HG03571 (cell line): ENCODE measurements at regions not wholly inside any gene's neighbourhood (a gene's known extent, or its start where the extent isn't known, plus 50 kb on each side); places are given as distances from the start of the nearest gene placed in this dataset.
A peak's percentile ranks its signal among the peaks of the same experiment; 100 is the strongest.
"Not testable (repeated sequence)": the region's sequence is repeated elsewhere in the genome, so short reads cannot be mapped to it uniquely, and the experiment has no call there.

Source experiments
- ATAC-seq: cut with Tn5 transposase; IDR thresholded peaks from one replicate; pipeline ENCODE4 v1.9.1; 2021; ENCODE audit not compliant: unreplicated experiment

DNA sequence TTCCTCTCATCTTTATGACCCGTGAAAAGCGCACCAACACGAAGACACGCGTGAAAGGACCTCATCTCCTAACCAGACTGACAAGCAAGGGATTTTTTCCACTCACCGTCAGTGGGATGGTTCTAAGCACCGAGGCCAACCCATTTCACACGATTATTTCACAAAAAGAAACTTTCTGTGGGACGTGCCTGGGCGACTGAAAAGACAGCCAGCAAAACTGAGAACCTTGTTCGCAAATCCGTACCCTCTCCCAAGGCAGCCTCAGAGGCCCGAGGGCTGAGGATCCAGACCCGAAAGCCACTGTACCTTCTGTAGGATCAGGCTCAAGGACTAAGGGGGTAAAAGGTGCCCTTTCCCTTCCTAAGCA is 84.9 kb upstream of the METTL9 start:
- not testable (repeated sequence) for ATAC-seq

DNA sequence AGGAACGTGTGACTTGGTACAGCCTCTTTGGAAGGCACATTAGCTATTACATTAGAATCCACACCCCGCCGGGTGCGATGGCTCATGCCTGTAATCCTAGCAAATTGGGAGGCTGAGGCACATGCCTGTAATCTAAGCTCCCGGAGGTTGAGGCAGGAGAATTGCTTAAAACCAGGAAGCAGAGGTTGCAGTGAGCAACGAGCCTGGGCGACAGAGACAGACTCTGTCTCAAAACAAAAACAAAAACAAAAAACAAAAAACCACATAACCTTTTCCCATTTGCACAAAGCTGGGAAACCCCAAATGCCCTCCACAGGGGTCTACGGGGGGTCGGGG is 82.7 kb upstream of the METTL9 start:
- not testable (repeated sequence) for ATAC-seq

DNA sequence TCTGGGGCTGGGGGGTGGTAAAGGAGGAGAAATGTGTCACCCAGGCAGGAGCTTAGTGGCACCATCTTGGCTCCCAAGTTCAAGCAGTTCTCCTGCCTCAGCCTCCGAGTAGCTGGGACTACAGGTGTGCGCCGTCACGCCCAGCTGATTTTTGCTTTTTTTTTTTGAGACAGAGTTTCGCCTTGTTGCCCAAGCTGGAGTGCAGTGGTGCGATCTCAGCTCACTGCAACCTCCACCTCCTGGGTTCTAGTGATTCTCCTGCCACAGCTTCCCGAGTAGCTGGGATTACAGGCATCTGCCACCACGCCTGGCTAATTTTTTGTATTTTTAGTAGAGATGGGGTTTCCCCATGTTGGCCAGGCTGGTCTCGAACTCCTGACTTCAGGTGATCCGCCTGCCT is 82.1 kb upstream of the METTL9 start:
- ATAC-seq: peak; percentile 21

DNA sequence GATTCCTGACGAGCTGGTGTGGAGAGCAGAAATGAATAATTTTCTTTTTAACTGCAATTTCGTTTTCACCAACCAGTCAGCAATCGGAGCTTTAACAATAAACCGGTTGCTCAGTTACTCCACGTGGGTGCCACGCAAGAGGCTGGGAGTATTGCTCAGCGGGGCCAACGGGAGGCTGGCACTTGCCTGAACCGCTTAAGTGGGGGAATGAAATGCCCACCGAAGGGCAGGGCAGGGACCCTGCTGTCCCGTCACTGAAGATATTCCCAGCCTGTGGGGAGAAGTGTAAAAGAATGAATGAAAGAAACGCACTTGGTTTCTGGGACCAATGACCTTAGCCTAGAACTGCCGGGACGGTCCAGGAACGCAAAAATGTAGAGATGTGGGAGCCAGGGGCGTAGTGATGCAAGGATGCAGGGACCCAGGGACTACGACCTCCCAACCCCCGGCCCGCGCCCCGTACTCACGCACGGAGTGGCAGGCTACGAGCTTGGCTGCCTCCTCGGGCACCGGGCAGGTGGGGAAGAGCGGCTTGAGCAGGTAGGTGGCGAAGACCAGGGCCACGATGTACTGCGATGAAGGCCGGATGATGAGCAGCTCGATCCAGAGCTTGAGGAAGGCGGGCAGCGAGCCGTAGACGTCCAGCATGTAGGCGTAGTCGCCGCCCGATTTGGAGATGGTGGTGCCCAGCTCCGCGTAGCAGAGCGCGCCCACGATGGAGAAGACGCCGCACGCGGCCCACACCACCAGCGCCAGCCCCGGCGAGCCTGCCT is 79.8 kb upstream of the METTL9 start:
- ATAC-seq: peak; percentile 1

DNA sequence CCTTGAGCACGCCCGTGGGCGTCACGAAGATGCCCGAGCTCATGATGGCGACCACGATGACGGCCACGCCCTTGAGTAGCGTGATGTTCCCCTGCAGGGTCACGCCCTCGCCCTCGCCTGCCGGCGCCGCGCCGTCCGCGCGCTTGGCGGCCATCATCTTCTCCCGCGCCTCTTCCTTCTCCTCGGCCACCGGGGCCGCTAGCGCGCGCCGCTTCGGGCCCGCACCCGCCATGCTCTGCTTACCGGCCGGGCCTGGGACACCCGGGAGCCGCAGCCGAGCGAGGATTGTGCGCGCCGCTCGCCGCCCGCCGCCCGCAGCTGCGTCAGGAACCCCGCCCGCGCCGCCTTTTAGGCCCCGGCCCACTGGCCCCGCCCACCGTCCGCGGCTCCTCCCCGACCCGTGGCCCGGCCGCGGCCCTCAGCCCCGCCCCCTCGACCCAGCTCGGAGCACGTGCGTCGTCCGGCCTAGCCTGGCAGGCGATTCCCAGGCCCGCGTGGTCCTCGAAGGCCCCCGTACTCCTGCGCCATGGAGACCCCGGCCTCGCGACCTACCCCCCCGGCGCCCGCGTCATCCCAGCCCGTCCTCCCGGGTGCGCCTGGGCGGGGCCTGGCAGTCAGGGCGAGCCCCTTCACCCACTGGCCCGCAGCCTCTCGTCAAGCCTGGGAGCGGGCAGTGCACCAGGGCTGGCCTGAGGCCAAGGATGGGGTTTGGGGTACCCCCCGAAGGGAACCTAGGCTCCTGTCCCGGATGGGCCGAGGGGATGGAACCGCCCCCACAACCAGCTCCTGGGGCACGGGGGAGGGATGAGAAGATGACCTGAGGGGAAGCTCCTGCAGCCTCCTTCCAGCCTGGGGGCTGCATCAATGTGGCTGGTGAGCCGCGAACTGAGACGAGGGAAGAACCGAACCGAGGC is 79.0 kb upstream of the METTL9 start:
- peak; percentile 52 for ATAC-seq

DNA sequence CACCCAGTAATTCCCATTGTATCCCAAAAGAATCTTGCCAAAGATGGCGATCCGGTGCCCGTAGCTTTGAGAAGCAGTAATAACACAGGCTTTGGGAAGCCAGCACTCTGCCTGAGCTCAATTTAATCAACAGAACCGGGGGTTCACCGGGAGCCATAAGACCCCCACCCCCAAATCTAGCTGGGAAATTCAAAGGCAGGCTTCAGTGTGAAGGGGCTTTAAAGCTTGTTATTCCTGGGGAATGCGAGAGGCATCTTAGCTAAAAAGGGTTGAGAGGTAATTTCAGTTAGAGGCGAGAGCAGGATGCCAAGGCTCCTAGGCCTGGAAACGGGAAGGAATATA is 78.4 kb upstream of the METTL9 start:
- ATAC-seq: not testable (repeated sequence)

DNA sequence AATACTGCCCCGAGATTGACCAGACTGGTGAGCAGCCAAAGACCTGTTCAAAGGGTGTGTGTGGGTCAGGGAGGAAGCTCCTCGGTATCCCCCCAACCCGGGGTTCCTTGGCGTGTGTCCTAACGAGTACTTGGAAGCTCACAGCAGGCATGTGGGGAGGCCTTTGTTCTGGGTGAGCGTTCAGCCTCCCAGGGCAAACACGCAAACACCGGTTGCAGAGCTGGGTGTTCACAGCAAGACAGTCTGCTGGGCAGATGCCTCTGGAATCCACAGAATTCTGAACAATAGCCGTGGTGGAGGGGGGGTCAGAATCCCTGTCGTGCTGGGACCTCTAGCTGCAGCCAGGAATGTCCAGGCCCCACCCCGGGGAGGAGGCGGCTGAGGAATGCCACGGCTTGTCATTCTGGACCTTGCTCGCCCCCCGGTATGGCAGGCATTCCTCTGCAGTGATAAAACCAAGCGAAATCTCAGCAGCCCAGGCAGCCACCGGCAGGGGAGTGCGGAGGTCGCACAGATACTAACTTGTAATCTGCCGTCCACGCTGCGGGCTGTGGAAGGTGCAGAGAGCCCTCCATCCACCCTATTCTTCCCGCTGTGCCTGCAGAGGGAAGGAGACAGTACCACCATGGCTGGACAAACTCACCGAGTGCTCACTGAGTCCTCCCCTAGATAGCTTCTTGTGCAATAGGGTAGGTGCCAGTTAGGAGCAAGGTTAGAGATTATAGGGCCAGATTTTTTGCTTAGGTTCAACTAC is 77.8 kb upstream of the METTL9 start:
- not testable (repeated sequence) for ATAC-seq

DNA sequence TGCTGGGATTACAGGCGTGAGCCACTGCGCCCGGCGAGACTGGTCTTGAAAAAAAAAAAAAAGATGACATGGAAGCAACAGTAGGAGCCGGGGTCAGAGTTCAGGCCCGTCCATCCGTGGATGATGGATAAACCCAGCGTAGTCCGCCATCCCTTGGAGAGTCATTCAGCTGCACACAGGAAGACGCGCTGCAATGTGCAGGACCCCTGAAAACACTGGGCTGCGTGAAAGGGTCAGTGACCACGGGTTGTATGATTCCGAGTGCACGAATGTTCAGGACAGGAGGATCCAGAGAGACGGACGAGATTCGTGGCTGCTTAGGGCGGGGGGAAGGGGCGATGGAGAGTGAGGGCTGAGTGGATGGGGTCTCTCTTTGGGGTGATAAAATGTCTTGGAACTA is 76.5 kb upstream of the METTL9 start:
- ATAC-seq: not testable (repeated sequence)

DNA sequence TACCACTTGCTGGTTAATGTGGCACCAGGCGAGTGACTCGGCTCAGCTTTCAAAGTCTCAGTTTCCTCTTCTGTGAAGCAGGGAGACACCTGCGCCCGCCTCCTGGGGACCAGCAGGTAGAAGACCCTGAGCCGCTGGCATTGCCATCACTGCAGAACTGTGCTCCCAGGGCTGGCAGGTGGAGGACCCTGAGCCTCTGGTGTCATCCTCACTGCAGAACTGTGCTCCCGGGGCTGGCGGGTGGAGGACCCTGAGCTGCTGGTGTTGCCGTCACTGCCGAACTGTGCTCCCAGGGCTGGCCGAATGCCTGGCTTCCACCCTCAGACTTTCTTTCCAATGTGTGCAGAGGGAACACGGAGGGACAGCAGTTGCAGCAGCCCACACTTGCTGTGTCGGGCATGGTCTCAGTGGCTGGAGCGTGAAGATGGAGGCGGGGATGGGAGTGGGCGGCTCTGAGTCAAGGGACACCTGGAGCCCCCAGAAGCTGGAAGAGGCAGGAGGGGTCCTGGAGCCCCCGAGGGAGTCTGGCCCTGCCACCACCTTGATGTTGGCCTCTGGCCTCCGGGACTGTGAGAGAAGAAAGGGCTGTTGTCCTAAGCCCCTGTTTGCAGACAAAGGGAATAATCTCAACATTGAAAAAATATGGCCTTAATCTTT is 75.8 kb upstream of the METTL9 start:
- ATAC-seq: no peak

DNA sequence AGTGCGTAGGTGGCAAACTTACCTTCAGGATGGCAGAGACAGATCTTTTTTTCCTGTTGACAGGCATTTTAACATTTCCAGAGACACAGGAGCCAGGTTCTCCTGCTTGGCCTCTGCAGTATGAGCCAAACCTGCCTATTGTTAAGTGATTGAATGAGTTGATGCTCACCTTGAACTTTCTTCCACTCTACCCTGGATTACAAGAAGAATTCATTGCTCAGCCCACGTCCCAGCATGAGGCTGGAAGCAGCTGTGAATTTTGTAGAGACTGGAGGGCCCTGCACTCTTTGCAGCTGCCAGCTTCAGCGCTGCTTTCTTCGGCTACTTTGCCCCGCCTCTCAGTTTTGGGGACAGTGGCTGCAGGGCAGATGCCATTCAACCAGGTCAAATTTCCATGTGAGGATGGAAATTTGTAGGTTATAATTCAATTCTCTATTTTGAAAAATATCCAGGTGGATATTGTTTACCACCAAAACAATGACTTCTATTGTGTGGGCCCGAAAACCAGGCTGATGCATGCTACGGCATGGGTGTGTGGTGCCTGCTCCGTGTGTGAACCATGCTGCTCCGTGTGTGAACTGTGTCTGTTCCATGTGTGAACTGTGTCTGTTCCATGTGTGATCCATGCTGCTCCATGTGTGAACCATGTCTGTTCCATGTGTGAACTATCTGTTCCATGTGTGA is 75.2 kb upstream of the METTL9 start:
- ATAC-seq: no peak

DNA sequence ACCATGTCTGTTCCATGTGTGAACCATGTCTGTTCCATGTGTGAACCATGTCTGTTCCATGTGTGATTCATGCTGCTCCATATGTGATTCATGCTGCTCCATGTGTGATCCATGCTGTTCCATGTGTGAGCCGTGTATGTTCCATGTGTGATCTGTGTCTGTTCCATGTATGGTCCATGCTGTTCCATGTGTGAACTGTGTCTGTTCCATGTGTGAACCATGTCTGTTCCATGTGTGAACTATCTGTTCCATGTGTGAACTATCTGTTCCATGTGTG is 74.7 kb upstream of the METTL9 start:
- not testable (repeated sequence) for ATAC-seq

DNA sequence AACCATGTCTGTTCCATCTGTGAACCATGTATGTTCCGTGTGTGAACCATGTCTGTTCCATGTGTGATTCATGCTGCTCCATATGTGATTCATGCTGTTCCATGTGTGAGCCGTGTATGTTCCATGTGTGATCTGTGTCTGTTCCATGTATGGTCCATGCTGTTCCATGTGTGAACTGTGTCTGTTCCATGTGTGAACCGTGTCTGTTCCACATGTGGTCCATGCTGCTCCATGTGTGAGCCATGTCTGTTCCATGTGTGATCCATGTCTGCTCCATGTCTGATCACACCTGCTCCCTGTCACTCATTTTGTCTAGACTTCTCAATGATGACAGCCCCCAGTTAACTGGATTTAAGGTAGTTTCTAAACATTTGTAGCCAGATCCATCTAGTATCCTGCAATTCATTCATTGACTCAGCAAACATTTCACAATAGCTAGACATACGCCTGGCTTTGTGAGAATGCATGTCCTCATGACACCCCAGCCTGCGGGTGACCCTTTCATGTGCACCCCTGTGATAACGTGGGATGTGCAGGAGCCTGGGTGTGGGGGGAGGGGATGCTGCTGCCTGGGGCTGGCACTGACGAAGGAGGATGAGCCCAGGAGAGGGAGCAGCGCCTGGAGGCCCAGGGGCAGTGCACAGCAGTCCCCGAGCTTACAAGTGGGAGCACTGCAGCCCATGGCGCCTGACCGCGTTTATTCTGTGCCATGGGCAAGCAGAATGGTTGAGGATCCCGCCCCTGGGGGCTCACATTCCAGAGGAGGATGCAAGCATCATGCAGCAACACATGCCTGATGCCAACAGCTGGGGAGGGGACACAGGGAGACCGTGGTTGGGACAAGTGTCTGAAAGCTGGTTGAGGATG is 74.1 kb upstream of the METTL9 start:
- ATAC-seq: not testable (repeated sequence)

DNA sequence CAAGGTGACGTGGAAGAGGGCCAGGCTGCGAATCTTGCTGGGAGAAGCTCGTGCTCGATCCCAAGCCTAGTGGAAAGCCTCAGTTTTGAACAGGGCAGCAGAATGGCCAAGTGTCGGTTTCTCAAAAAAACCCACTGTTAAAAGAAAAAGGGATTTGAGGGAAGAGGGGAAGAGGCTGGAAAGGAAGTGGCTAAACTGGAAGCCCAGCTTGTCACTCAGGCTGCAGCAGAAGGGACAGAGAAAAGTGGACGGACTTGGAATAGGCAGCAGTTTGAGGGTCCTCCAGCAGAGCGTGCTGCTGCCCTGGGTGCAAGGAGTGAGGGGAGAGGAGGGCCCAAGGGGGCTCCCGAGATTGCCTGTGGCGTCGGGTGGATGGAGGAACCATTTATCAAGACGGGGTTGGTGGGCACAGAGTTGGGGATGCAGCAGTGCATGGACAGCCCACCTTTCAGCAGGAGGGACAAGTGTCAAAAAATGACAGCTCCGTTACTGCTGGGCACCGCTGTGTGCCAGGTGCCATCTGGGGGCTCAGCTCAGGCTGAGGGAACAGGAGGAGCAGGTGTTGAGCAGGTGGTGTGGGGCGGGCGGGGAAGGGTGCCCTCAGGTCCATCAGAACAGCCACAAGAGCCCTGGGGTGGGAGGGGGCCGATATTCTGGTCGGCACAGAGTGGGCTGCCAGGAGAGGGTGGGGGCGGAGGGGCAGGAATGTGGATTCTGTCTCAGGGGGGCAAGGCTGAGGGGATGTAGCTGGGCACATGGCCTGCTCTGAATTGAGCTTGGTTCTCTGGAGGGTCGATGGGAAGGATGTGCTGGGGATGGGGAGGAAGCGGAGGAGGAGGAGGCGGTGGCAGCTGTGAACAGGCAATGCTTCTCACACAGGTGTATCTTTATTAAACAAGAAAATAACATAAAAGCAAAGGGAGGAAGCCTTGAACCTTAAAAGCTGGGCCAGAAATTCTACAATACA is 73.1 kb upstream of the METTL9 start:
- ATAC-seq: not testable (repeated sequence)

DNA sequence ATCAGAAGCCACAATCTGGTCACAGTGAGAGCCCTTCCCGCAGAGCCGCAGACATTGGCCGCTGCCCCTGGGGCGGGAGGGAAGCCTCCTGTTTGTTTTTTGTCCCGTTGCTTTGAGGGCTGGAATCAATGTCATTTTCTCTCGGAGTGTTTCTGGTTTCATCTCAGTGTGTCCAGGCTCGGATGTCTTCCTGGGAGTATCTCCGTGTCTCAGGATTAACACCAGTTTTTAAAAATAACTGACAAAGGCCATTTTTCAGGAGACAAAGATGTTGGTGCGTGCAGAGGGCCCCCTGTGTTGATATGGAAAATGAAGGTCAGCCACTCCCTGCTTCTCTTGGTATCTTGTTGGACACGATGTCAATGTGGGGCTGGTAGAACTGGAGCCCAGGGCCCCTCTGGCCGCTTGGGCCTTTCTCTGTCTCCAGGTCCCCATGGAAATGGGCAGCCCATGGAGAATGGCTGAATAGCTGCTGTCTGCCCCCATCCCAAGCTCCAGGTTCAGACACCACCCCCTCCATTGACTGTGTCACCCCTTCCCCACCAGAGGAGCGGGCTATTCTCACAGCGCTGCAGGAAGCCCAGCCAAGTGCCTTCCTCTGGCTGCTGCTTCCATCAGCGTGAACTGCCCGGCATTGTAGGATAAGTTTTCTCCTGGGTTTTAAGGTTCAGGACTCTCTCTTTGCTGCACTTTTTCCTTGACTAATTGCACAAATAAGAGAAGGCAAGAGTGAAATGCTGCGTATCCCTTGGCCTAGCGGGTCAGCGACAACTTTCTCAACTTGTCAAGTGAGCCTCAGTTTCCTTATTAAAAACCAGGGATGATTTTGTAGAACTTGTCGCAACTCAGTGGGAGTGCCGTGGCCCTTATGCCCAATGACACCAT is 72.2 kb upstream of the METTL9 start:
- no peak for ATAC-seq

DNA sequence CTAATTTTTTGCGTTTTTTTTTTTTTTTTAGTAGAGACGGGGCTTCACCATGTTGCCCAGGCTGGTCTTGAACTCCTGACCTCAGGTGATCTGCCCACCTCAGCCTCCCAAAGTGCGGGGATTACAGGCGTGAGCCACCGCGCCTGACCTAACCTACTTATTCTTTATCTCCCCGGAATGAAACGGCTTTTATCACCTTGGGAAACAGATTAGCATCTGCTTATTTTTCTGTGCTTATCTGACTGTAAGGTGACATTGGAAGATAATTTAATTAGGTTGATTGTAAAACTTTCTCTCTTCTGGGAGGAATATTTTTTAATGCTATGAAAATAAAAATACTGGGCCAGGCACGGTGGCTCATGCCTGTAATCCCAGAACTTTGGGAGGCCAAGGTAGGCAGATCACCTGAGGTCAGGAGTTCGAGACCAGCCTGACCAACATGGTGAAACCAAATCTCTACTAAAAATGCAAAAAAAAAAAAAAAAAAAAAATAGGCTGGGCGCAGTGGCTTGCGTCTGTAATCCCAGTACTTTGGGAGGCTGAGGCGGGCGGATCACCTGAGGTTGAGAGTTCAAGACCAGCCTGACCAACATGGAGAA is 70.2 kb upstream of the METTL9 start:
- ATAC-seq: not testable (repeated sequence)

DNA sequence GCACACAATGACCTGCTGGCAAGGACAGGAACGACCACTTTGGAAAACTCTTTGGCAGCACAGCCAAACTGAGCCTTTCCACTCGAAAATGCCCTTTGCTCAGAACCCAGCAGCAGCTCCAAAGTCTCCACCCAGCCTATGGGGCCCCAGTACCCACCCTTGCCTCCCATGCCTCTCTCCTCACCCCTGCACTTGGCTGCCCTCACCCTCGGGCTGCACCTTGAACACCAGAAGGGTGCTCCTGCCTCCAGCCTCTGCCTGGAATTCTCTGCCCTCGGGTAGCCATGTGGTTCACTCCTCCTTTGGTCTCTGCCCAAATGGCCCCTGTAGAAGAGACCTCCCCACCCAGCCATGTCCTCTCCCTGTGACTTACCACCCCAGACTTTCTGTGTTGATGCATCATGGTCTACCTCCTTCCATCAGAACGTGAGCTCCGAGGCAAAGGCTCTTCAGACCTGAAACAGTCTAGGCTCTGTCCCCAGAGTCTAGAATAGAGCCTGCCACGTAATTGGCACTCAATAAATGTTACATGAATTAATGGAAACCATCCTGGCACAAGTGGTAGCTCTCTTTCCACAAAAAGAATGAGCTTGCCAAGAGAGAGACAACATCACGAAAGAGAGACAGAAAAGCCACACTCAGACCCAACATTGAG is 68.5 kb upstream of the METTL9 start:
- ATAC-seq: not testable (repeated sequence)

DNA sequence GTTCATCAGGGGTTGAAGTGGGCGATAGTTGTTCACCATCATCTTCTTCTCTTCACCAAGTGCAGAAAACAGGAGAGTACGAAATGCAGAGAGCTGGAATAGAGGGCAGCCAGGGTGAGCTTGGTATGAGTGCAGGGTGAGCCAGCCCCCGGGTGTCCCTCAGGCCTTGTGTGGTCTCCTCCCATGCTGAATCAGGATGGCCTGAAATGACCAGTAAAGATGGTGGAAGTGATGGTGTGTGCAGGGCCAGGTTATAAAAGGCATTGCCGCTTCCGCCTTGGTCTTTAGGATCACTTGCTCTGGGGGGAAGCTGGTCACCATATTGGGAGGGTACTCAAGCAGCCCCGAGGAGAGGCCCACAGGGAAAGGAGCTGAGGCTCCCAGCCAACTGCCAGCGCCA is 66.4 kb upstream of the METTL9 start:
- ATAC-seq: not testable (repeated sequence)
